Ureter (tissue), 1 donor: ENCODE measurements at regions not wholly inside any gene's neighbourhood (a gene's known extent, or its start where the extent isn't known, plus 50 kb on each side); places are given as distances from the start of the nearest gene placed in this dataset.
"Not testable (repeated sequence)": the region's sequence is repeated elsewhere in the genome, so short reads cannot be mapped to it uniquely, and the experiment has no call there.

Source experiments
- DNase-seq: peaks from one replicate; pipeline ENCODE4 v3.0.0-alpha.2; 2020; ENCODE audit warnings: low spot score
- donor health status: DM: yes; HTN: yes; CAD: no.

- no peak for DNase-seq
Observed at GRCh38 chr2:195466427-195466826, 190.6 kb upstream of the SLC39A10 start.

- DNase-seq = no peak
Observed at GRCh38 chr2:195461010-195461409, 196.0 kb upstream of the SLC39A10 start.

DNA sequence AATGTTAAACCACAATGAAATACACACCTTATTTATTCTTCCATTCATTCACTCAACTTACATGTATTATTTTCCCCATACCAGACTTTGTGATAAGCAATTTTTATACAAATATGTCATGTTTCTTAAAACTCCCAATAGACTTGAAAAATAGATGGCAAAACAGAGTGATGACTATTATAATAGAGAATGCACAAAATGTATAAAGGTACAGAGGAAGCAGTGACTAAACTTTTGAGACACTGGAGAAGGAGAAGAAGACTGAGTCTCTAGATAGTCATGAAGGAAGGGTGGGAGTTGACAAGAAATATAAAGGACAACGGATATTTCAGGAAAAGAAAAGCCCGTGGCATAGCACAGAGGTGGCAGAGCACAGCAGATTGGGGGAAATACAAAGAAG is 198.1 kb upstream of the SLC39A10 start:
- DNase-seq = no peak

GRCh38 chr2:195457873-195458272 is 199.2 kb upstream of the SLC39A10 start:
- DNase-seq = no peak

DNA sequence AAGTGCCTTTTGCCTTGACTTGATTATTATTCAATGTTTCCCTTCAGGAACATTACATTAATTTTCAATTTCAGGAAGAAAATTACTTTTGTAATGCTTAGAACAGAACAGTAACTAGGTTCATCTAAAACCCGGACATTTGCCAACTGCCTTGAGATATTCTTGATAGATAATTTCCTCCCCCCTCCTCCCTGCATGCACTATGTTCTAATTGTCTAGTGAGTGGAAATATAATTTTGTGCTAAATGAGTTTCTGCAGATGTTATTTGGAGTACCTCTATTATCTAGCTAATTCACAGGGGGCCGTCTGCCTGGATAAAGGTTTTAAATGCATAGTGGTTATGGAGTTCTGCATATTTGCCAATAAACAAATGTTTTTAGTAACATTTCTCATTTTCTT is 200.3 kb upstream of the SLC39A10 start:
- no peak for DNase-seq

DNA sequence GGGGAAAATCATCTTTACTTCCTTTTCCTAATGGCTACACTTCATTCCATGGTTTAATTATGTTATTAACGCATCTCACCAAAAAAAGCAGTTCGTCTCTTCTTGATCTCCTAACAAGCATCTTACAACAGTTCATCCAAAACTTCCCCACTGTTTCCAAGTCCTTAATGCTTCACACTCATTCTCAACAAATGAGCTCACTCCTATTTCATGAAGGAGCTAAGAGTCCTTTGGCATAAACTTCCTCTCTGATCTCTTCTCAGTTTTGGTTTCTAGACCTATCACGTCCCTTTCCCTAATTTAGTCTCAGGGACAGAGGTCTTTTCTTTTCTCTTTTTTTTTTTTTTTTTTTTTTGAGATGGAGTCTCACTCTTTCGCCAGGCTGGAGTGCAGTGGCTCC is 205.9 kb upstream of the SLC39A10 start:
- no peak for DNase-seq

- no peak for DNase-seq
Observed at GRCh38 chr2:195450552-195451113, 206.4 kb upstream of the SLC39A10 start.

GRCh38 chr2:195447323-195447975 is 209.6 kb upstream of the SLC39A10 start:
- no peak for DNase-seq

GRCh38 chr2:195445639-195446038 is 211.4 kb upstream of the SLC39A10 start:
- no peak for DNase-seq

DNA sequence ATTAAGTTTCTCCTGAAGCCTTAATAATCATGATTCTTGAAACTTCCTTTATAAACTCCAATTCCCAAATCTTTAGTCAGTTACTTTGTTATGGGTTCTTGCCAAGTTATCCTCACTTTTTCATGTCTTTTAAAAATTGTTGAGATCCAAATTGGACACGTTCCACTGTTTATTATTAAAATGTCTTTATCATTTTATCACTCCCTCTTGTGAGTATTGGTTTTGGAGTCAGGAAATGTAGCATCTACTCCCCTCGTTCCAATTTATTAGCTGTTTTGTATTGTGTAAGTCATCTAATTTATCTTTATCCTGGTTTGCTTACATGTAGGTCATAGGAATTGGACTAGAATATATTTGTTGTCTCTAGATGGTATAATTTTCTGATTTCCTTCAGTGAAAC is 213.1 kb upstream of the SLC39A10 start:
- DNase-seq = no peak

DNA sequence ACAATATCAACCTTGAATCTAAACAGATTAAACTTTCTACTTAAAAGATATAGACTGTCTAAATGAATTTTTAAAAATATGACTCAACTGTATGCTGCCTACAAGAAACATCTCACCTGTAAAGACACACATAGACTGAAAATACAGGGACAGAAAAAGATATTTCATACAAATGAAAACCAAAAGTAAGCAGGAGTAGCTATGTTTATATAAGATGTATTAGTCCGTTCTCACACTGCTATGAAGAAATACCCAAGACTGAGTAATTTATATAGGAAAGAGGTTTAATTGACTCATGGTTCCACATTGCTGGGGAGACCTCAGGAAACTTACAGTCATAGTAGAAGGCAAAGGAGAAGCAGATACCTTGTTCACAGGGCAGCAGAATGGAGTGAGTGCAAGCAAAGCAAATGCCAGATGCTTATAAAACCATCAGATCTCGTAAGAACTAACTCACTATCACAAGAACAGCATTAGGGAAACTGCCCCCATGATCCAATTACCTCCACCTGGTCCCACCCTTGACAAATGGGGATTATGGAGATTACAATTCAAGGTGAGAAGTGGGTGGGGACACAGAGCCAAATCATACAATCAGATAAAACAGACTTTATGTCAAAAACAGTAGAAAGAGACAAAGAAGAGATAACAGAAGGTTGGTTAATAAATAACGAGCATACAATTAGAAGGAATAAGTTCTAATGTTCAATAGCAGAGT is 214.4 kb upstream of the SLC39A10 start:
- no peak for DNase-seq

DNA sequence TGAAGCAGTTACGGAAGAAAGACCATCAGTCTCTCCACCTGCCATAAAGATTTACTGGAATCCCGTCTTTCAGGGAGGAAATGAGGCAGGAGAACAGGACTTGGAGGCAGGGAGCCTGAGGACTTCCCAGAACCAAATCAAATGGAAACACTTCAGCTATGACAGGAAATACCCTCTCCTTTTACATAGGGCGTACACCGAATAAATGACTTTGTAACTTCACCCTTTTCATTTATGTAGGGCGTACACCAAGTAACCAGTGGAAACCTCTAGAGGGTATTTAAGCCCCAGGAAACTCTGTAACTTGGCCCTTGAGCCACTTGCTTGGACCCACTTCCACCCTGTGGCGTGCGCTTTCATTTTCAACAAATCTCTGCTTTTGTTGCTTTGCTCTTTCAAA is 218.3 kb upstream of the SLC39A10 start:
- no peak for DNase-seq

DNA sequence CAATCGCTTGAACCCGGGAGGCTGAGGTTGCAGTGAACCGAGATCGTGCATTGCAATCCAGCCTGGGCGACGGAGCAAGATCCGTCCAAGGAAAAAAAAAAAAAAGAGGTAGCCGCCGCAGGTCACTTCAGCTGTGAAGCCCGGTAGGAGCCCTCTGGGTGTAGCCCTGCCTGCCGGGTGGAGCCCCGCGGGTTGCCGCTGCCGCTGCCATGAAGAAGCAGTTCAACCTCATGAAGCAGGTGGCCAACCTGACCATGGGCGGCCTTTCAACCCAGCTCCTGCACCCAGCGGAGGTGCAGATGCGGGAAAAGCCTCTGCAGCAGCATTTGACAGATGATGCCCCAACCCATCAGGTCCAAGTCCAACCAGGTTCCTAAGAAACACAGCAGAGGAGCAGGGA is 219.5 kb upstream of the SLC39A10 start:
- no peak for DNase-seq

- no peak for DNase-seq
Observed at GRCh38 chr2:195434346-195434745, 222.7 kb upstream of the SLC39A10 start.

DNA sequence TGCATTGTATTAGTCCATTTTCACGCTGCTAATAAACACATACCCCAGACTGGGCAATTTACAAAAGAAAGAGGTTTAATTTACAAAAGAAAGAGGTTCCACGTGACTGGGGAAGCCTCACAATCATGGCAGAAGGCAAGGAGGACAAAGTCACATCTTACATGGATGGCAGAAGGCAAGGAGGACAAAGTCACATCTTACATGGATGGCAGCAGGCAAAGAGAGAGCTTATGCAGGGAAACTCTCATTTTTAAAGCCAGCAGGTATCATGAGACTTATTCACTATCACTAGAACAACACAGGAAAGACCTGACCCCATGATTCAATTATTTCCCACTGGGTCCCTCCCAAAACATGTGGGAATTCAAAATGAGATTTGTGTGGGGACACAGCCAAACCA is 223.3 kb upstream of the SLC39A10 start:
- DNase-seq = not testable (repeated sequence)

GRCh38 chr2:195428673-195429072 is 228.4 kb upstream of the SLC39A10 start:
- DNase-seq = no peak

DNA sequence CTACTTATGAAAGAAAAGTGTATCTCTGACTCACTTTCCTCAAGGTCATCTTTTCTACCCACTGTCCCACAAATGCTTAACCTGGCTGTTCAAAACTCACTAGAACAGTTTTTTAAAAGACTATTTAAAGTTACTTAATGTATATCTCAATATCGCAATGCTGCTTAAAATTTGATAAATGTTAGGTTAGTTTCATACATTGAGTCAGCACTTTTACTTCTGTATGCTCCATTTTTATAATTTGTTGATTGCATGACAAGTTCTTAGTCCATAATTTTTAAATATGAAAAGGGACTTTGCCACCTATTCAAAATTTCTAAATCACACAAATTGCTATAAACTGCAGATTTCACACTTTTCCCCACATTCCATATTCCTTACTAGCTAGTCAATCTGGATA is 231.7 kb upstream of the SLC39A10 start:
- DNase-seq = no peak

GRCh38 chr2:195419033-195419432 is 238.0 kb upstream of the SLC39A10 start:
- DNase-seq = no peak

GRCh38 chr2:195414537-195415100 is 242.4 kb upstream of the SLC39A10 start:
- no peak for DNase-seq

DNA sequence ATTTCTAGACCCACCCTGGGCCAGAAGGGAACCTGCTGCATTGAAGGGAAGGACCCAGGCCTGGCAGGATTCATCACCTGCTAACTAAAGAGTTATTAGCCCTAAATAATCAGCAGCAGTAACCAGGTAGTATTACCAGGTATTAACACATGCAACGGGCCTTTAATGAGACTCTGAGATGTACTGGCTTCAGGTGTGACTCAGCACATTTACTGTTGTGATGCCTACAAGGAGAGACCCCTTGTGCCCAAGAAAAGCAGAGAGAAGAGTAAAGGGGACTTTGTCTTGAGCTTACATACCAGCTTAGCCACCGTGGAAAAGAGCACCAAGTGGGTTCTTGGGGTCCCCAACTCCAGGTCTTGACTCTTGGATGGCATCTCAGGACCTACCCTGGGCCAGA is 243.1 kb upstream of the SLC39A10 start:
- no peak for DNase-seq

DNA sequence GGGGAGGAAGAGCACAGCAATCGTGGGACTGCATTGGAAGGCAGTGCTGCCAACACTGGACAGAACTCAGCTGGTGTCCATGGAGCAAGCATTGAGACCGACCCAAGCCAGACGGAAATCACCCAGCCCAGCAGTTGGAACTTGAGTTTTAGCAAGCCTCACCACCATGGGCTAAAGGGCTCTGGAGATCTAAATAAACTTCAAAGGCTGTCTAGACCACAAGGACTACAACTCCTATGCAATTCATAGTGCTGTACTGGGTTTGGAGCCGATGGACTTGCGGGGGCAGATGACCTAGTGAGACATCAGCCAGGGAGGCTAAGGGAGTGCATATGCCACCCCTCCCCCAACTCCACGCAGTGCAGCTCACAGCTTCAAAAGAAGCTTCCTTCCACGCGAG is 243.6 kb upstream of the SLC39A10 start:
- DNase-seq = no peak

DNA sequence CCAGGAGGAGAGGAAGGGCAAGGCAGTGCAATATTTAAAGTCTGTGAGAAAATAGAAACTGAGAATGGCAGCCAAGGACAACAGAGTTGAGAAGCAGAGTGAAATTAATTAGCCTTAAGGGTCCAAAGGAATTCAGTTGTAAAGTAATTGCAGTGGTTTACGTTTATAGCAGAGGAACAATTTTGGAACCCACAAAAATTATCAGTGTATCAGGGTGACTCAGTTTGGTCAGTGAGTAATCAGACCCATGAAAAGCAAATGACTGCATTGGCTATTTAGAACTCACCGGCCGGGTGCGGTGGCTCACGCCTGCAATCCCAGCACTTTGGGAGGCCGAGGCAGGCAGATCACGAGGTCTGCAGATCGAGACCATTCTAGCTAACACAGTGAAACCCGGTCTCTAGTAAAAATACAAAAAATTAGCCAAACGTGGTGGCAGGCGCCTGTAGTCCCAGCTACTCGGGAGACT is 245.8 kb upstream of the SLC39A10 start:
- DNase-seq = no peak

- DNase-seq = no peak
Observed at GRCh38 chr2:195410074-195410671, 246.9 kb upstream of the SLC39A10 start.
